OCI-LY7 (cell line): ENCODE measurements at regions not wholly inside any gene's neighbourhood (a gene's known extent, or its start where the extent isn't known, plus 50 kb on each side); places are given as distances from the start of the nearest gene placed in this dataset.

Experiments used
- BruUV-seq: library from RNA; stranded (reverse); fragments of 400-500 nt; replicated peaks from 2 replicates; lab custom pipeline; 2021; lab: Mats Ljungman, UMichigan
- CTCF ChIA-PET: fragments of 300-600 bp; sonication (Branson Sonifier 250); formaldehyde crosslinking; loops from one replicate; lab custom pipeline; 2022; ENCODE audit warnings: antibody characterized with exemption; ENCODE audit not compliant: unreplicated experiment; lab: Charles Lee
- POLR2A ChIA-PET: fragments of 300-600 bp; sonication (Branson Sonifier 250); formaldehyde crosslinking; loops from one replicate; lab custom pipeline; 2022; ENCODE audit warnings: antibody characterized with exemption; lab: Charles Lee
- DNase-seq: peaks from one replicate; pipeline ENCODE4 v3.0.0-alpha.2; 2015; ENCODE audit warnings: low spot score
- H2AFZ ChIP-seq: fragments of 200-600 bp; sonication (generic), shearing (Covaris generic); 2 replicates; pipeline ENCODE4 v1.6.1; 2014; ENCODE audit warnings: mild to moderate bottlenecking, antibody characterized with exemption, low read length, moderate library complexity
- H3K27ac ChIP-seq: fragments of 200-600 bp; sonication (generic); 2 replicates; pipeline ENCODE4 v1.5.1; 2014; ENCODE audit warnings: mixed run types, low read depth, mild to moderate bottlenecking, moderate library complexity, low read length, inconsistent platforms; ENCODE audit not compliant: poor library complexity, severe bottlenecking
- H3K36me3 ChIP-seq: fragments of 200-600 bp; sonication (generic); 2 replicates; pipeline ENCODE4 v1.6.1; 2014; ENCODE audit warnings: mild to moderate bottlenecking, antibody characterized with exemption, low read length, moderate library complexity, mixed read lengths; ENCODE audit not compliant: insufficient read depth
- H3K4me1 ChIP-seq: fragments of 200-600 bp; sonication (generic); 2 replicates; pipeline ENCODE4 v1.5.1; 2014; ENCODE audit warnings: mild to moderate bottlenecking, low read length; ENCODE audit not compliant: insufficient read depth, poor library complexity, severe bottlenecking
- H3K4me2 ChIP-seq: fragments of 200-600 bp; sonication (generic); 2 replicates; pipeline ENCODE4 v1.6.1; 2014; ENCODE audit warnings: mild to moderate bottlenecking, low read length
- H3K4me3 ChIP-seq: fragments of 200-600 bp; sonication (generic); 2 replicates; pipeline ENCODE4 v1.5.1; 2014; ENCODE audit warnings: mild to moderate bottlenecking, low read depth, low read length; ENCODE audit not compliant: poor library complexity, severe bottlenecking
- H3K79me2 ChIP-seq: fragments of 200-600 bp; sonication (generic); 2 replicates; pipeline ENCODE4 v1.6.1; 2016; ENCODE audit warnings: low read depth, mild to moderate bottlenecking, low read length, moderate library complexity, mixed read lengths; ENCODE audit not compliant: insufficient read depth
- H3K9me2 ChIP-seq: fragments of 200-600 bp; sonication (generic); 2 replicates; pipeline ENCODE4 v1.6.1; 2016; ENCODE audit warnings: mild to moderate bottlenecking, low read length, mixed read lengths; ENCODE audit not compliant: insufficient read depth
- H3K9me3 ChIP-seq: fragments of 200-600 bp; sonication (generic); 2 replicates; pipeline ENCODE4 v1.6.1; 2014; ENCODE audit warnings: mild to moderate bottlenecking, mixed run types, low read length, mixed read lengths
- H4K20me1 ChIP-seq: fragments of 200-600 bp; sonication (generic); 2 replicates; pipeline ENCODE4 v1.6.1; 2014; ENCODE audit warnings: mild to moderate bottlenecking, antibody characterized with exemption, low read length, moderate library complexity, mixed read lengths; ENCODE audit not compliant: insufficient read depth
- EZH2phosphoT487 ChIP-seq: fragments of 200-600 bp; sonication (generic); IDR thresholded peaks from 2 replicates; pipeline ENCODE4 v1.6.1; 2018; ENCODE audit warnings: low read depth, borderline replicate concordance, mild to moderate bottlenecking, mixed run types, antibody characterized with exemption, low read length, moderate library complexity, mixed read lengths
- intact Hi-C: fragments of 100-400 bp; cut with micrococcal nuclease; formaldehyde crosslinking; loops from one replicate; pipeline ENCODE4 v1.10.0; 2022; ENCODE audit not compliant: unreplicated experiment
- TF ChIP-seq, protein P1 (sequence below): fragments of 200-600 bp; sonication (generic); conservative IDR thresholded peaks from 2 replicates; pipeline ENCODE4 v1.5.1; 2014; ENCODE audit warnings: mild to moderate bottlenecking, antibody characterized with exemption, low read length, moderate library complexity, mixed read lengths

- no peaks in the 10 kb centered on the region for H4K20me1 ChIP-seq
- H2AFZ ChIP-seq, result no peak overlapping the region
- H3K9me3 ChIP-seq, result no peaks in the 10 kb centered on the region
- no peak overlapping the region for H3K27ac ChIP-seq
- CTCF ChIA-PET, result no interaction called here
- H3K79me2 ChIP-seq, result no peaks in the 10 kb centered on the region
- BruUV-seq, result no TSS peak
- no peak for TF ChIP-seq EZH2phosphoT487
- TF ChIP-seq, protein P1, sequence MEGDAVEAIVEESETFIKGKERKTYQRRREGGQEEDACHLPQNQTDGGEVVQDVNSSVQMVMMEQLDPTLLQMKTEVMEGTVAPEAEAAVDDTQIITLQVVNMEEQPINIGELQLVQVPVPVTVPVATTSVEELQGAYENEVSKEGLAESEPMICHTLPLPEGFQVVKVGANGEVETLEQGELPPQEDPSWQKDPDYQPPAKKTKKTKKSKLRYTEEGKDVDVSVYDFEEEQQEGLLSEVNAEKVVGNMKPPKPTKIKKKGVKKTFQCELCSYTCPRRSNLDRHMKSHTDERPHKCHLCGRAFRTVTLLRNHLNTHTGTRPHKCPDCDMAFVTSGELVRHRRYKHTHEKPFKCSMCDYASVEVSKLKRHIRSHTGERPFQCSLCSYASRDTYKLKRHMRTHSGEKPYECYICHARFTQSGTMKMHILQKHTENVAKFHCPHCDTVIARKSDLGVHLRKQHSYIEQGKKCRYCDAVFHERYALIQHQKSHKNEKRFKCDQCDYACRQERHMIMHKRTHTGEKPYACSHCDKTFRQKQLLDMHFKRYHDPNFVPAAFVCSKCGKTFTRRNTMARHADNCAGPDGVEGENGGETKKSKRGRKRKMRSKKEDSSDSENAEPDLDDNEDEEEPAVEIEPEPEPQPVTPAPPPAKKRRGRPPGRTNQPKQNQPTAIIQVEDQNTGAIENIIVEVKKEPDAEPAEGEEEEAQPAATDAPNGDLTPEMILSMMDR, result no peak
- H3K4me1 ChIP-seq, result no peaks in the 10 kb centered on the region
- H3K4me2 ChIP-seq, result no peak overlapping the region
- no peak for DNase-seq
- H3K36me3 ChIP-seq, result no peaks in the 10 kb centered on the region
- no peak overlapping the region for H3K4me3 ChIP-seq
- no peaks in the 10 kb centered on the region for H3K9me2 ChIP-seq
- POLR2A ChIA-PET, result no interaction called here
- intact Hi-C loops, result no loop called here
Observed at GRCh38 chr14:22296722-22297121, 292.3 kb downstream of the DAD1 start.

DNA sequence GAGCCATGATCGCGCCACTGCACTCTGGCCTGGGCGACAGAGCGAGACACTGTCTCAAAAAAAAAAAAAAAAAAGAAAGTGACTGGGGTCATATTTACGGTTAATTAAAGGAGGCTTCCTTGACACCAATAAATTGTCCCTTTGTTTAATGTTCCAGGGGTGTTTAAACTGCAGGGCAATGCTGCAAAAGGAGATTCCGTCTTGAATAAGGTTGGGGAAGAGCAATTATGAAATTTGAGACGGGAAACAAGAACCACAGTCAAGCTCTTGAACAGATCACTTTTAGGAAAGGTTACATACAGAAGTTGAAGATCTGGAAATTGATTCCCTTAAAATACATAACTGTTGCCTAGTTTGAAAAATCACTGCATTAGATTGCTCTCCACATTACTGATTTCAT is 292.9 kb downstream of the DAD1 start:
- no peak for TF ChIP-seq EZH2phosphoT487
- TF ChIP-seq, protein P1, result no peak
- H2AFZ ChIP-seq, result no peak overlapping the region
- no peaks in the 10 kb centered on the region for H3K9me3 ChIP-seq
- H3K4me2 ChIP-seq, result no peak overlapping the region
- no peaks in the 10 kb centered on the region for H3K9me2 ChIP-seq
- H3K27ac ChIP-seq, result no peak overlapping the region
- intact Hi-C loops, result no loop called here
- H3K4me3 ChIP-seq, result no peak overlapping the region
- ChIA-PET CTCF (no interaction called here), POLR2A (no interaction called here)
- no peaks in the 10 kb centered on the region for H3K4me1 ChIP-seq
- no peaks in the 10 kb centered on the region for H3K79me2 ChIP-seq
- no TSS peak for BruUV-seq
- no peak for DNase-seq
- no peaks in the 10 kb centered on the region for H3K36me3 ChIP-seq
- no peaks in the 10 kb centered on the region for H4K20me1 ChIP-seq

GRCh38 chr14:22291406-22291805 is 297.6 kb downstream of the DAD1 start:
- Histone ChIP-seq H3K4me3 (no peak overlapping the region), H3K27ac (no peak overlapping the region), H3K79me2 (no peaks in the 10 kb centered on the region), H3K4me2 (no peak overlapping the region), H3K36me3 (no peaks in the 10 kb centered on the region), H2AFZ (no peak overlapping the region), H4K20me1 (no peaks in the 10 kb centered on the region), H3K4me1 (no peaks in the 10 kb centered on the region), H3K9me3 (no peaks in the 10 kb centered on the region), H3K9me2 (no peaks in the 10 kb centered on the region)
- TF ChIP-seq, protein P1, result no peak
- TF ChIP-seq EZH2phosphoT487, result no peak
- ChIA-PET POLR2A (interaction anchor here (0.6 kb wide), 1 partner anchor 81 kb away, joined by 3 read pairs; no protein-coding TSS in a partner anchor), CTCF (no interaction called here)
- no peak for DNase-seq
- BruUV-seq, result no TSS peak
- intact Hi-C loops, result no loop called here
